Memory B cell (primary cell): ENCODE measurements at regions not wholly inside any gene's neighbourhood (a gene's known extent, or its start where the extent isn't known, plus 50 kb on each side); places are given as distances from the start of the nearest gene placed in this dataset.

Experiments
- ATAC-seq: fragments of 150-1000 bp; cut with Tn5 transposase; 2 replicates; pipeline ENCODE4 v1.10.0; 2021; ENCODE audit warnings: low read depth, mild to moderate bottlenecking, moderate library complexity
- DNase-seq, 2 donors: peaks; one replicate each; pipeline ENCODE4 v3.0.0; 2022; ENCODE audit warnings: low spot score in 2 of 2
- H3K27ac Mint-ChIP-seq: one replicate; pipeline ENCODE4 v1.8.0; 2022; ENCODE audit warnings: mild to moderate bottlenecking, moderate library complexity, mixed read lengths
- H3K27me3 Mint-ChIP-seq: one replicate; pipeline ENCODE4 v1.8.0; 2022; ENCODE audit warnings: mixed read lengths
- H3K36me3 Mint-ChIP-seq: one replicate; pipeline ENCODE4 v1.8.0; 2022; ENCODE audit warnings: mild to moderate bottlenecking, mixed read lengths
- H3K4me1 Mint-ChIP-seq: one replicate; pipeline ENCODE4 v1.8.0; 2022; ENCODE audit warnings: mixed read lengths
- H3K4me3 Mint-ChIP-seq: one replicate; pipeline ENCODE4 v1.8.0; 2022; ENCODE audit warnings: mild to moderate bottlenecking, moderate library complexity, mixed read lengths
- H3K9me3 Mint-ChIP-seq: one replicate; pipeline ENCODE4 v1.8.0; 2022; ENCODE audit warnings: mixed read lengths

DNA sequence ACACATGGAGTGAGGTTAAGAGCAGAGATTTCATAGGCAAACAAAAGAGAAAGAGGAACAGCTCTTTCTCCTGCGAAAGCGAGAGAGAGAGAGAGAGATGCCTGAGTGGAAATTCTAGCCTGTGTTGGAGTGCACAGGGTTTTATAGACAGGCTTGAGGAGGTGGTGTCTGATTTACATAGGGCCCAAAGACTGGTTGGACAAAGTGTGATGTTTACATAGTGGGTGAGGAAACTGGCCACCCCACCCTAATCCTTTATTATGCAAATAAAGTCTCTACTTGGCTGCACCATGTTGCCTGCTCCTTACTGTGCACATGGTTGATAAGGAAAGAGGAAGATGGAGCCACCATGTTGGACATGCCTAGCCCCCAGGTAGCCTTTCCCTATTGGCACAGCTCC lies 967.8 kb upstream of the SORCS1 start:
- no peaks in the 10 kb centered on the region for H3K4me1 Mint-ChIP-seq
- peaks cover 8% of the 10 kb centered on the region for H3K9me3 Mint-ChIP-seq
- H3K27me3 Mint-ChIP-seq: no peaks in the 10 kb centered on the region
- H3K36me3 Mint-ChIP-seq: no peaks in the 10 kb centered on the region
- H3K27ac Mint-ChIP-seq: no peak overlapping the region
- DNase-seq (no peak), ATAC-seq (no peak)
- no peak overlapping the region for H3K4me3 Mint-ChIP-seq

DNA sequence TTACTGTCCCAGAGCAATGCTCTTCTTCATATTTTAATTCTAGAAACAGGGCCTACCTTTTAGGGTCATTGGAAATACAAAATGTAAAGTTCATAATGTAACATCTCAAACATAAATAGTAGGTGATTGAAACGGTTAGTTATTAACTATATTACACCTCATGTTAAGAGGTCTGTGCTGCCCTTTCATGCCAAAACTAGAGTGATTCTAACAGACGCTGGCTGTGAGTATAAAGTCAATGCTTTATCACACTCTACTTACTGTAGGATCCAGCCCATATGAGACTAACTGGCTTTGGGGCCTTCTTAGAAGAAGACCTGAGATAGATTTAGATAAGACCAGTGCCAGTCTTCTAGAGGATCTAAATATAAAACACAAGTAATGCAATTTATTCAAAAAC lies 966.1 kb upstream of the SORCS1 start:
- no peaks in the 10 kb centered on the region for H3K27me3 Mint-ChIP-seq
- H3K36me3 Mint-ChIP-seq: no peaks in the 10 kb centered on the region
- DNase-seq (no peak), ATAC-seq (no peak)
- peaks cover 7% of the 10 kb centered on the region for H3K9me3 Mint-ChIP-seq
- no peaks in the 10 kb centered on the region for H3K4me1 Mint-ChIP-seq
- no peak overlapping the region for H3K27ac Mint-ChIP-seq
- H3K4me3 Mint-ChIP-seq: no peak overlapping the region

DNA sequence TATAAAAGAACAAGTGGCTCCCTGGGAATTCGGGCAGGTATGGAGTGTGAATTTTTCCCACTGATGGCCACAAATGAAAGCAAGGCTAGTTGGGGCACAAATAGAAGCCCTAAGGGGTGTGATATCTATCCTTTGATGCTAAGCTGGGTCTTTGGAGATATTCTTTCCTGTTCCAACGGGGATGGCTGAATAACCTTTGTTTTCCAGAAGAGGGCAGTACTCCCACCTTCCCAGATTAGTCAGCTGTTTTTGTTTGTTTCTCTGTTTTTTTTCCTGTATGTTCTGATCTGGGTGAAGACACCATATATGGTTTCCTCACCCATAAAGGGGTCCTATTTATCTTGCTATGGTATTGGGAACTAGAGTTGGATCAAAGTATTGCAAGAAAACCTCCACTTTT lies 947.7 kb upstream of the SORCS1 start:
- DNase-seq (no peak), ATAC-seq (no peak)
- Mint-ChIP-seq H3K36me3 (no peaks in the 10 kb centered on the region), H3K4me3 (no peak overlapping the region), H3K4me1 (no peaks in the 10 kb centered on the region), H3K9me3 (peaks cover 1% of the 10 kb centered on the region), H3K27ac (no peak overlapping the region), H3K27me3 (no peaks in the 10 kb centered on the region)

DNA sequence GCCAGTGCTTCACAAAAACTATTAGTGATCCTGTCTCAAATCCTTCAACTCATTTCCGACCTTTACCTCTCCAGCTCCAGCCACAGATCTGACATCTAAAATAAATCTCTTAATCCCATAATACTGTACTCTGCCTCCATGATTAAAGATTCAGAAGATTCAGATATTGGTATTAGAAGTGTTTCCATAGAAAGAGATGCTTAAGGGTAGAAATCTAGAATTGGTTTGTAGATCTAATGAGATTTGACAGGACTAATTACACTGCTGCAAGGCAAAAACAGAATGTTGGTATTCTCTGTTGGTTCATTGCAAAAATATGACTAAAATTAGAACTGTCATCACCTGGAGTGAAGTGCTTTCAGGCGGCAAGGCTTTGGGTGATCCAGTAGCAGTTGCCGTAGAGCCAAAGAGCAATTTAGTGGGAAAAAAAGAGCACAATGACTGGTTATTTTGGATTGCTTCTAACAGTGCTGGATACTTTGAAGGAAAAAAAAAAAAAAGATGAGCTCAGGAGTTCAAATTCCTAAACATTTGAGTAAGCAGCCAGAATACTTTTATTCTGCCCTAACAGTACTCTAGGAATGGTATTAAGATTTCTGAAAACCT lies 940.1 kb upstream of the SORCS1 start:
- Mint-ChIP-seq H3K4me3 (no peak overlapping the region), H3K9me3 (peaks cover 1% of the 10 kb centered on the region), H3K27me3 (no peaks in the 10 kb centered on the region), H3K27ac (no peak overlapping the region), H3K4me1 (no peaks in the 10 kb centered on the region), H3K36me3 (no peaks in the 10 kb centered on the region)
- no peak for DNase-seq
- ATAC-seq: no peak

DNA sequence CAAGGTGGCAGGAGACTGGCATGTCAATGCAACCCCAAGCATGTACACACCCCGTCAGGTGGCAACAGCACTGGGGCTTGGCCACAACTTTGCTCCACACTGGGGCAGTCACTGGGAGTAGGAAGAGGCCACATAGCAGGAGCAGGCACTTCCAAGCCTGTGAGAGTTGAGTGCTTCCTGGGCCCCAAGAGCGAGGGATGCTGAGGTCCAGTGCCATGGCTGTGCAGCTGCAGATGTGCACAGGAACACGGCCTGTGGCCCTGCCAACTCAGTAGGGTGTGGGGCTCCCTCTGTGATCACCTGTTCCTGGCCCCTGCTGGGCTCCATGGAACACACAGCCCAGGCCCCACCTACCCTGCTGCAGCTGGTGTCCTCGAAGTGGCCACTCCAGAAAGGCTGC lies 932.8 kb upstream of the SORCS1 start:
- H3K4me3 Mint-ChIP-seq: no peak overlapping the region
- no peaks in the 10 kb centered on the region for H3K27me3 Mint-ChIP-seq
- H3K27ac Mint-ChIP-seq: no peak overlapping the region
- no peak for ATAC-seq
- H3K4me1 Mint-ChIP-seq: no peaks in the 10 kb centered on the region
- DNase-seq: no peak
- no peaks in the 10 kb centered on the region for H3K9me3 Mint-ChIP-seq
- H3K36me3 Mint-ChIP-seq: no peaks in the 10 kb centered on the region

DNA sequence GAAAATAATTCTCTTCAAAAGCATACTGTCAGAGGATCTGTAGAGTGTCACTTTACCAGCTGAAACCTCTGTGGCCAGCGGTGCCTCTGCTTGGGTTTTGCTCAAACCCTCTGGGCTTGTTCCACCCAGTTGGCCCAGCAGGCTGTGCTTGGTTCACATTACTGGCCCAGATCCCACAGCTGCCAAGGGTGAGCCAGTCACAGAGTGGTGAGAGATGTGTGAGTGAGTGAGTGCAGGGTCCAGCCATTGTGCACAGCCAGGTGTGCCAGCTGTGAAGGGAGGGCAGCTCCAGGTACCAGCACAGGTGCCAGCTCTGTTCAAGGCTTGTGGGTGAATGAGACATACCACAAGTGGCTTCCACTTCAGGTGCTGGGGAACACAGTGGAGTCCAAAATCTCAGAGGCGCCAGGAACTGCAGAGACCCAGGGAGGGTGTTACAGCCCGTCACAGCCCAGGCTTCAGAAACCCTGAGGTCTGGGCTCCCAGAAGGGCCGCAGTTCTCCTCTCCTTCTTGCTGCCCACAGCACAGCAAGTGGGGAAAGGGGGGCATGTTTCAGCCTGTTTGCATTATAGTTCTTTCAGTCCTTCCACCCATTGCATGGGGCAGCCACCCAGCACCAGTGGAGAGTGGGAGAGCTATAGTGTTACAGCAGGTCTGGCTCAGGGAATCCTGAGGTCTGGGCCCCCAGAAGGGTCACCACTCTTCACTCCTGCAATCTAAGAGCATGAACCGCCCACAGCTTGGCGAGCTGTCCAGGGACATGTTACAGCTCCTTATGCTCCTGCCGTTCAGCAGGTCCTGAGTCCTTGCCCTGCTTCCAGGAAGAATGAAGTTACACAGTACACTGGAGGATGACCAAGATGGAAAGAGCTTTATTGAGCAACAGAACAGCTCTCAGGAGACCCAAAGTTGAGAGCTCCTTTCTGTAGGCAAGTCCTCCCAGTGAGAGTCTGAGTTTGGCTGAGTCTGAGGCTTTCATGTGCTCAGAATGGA lies 931.7 kb upstream of the SORCS1 start:
- Mint-ChIP-seq H3K4me1 (no peaks in the 10 kb centered on the region), H3K9me3 (no peaks in the 10 kb centered on the region), H3K27me3 (no peaks in the 10 kb centered on the region), H3K27ac (no peak overlapping the region), H3K36me3 (no peaks in the 10 kb centered on the region), H3K4me3 (no peak overlapping the region)
- DNase-seq (no peak), ATAC-seq (no peak)

DNA sequence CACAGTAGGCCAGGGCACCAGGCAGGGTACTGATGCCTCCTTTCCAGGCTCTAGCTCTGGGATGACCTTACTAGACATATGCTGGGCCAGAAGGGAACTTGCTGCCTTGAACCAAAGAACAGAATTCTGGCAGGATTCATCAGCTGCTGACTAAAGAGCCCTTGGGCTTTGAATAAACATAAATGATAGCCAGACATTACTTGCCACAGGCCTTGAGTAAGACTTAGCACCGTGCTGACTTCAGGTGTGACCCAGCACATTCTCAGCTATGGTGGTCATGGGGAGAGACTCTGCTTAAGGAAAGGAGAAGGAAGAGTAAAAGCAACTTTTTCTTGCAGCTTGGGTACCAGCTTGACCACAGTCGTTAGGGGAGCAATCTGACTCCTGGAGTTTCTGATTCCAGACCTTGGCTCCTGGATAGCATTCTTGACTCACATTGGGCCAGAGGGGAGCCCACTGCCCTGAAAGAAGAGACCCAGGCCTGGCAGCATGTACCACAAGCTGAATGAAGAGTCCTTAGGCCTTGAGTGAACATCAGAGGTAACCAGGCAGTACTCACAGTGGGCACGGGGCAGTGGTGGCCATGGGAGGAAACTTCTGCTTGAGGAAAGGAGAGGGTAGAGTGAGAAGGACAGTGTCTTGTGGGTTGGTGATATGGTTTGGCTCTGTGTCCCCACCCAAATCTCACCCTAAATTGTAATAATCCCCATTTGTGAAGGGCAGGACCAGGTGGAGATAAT lies 926.1 kb upstream of the SORCS1 start:
- Mint-ChIP-seq H3K27ac (no peak overlapping the region), H3K9me3 (no peaks in the 10 kb centered on the region), H3K36me3 (no peaks in the 10 kb centered on the region), H3K4me1 (no peaks in the 10 kb centered on the region), H3K4me3 (no peak overlapping the region), H3K27me3 (no peaks in the 10 kb centered on the region)
- DNase-seq (no peak), ATAC-seq (no peak)

DNA sequence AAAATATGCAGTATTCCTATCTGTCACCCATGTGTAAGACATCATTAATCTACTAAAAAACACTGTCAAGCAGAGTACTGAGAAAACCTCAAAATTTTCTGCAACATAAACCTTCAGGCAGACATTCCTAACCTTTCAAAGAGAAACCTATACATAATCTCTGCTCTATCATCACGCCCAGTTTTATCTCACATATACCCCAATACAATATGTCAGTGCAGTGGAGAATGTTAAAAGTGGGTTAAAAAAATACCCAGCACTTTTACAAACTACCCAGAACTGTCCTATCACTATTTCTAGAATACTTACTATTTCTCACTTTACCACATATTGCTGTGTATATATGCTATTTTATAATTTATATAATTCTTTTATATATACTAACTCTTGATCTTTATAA lies 922.0 kb upstream of the SORCS1 start:
- no peaks in the 10 kb centered on the region for H3K4me1 Mint-ChIP-seq
- H3K27ac Mint-ChIP-seq: no peak overlapping the region
- no peak for ATAC-seq
- H3K27me3 Mint-ChIP-seq: no peaks in the 10 kb centered on the region
- no peak for DNase-seq
- no peaks in the 10 kb centered on the region for H3K36me3 Mint-ChIP-seq
- H3K4me3 Mint-ChIP-seq: no peak overlapping the region
- no peaks in the 10 kb centered on the region for H3K9me3 Mint-ChIP-seq

DNA sequence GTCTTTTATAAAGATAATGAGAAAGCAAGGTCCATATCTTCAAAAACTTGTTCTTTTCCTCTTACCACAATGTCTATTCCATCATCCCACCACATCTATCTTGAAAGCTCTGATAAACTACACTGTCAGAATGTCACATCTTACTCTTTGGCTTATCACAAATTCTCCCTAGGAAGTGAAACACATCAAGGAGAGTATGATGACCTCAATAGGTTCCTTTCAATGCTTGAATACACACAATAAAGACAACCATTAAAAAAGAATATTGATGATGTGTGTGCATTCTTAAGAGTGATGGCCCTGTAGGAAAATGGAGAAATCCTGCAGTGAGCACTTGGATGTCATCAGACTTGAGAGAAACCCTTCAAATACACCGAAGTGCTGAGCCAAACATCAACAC lies 918.1 kb upstream of the SORCS1 start:
- H3K36me3 Mint-ChIP-seq: no peaks in the 10 kb centered on the region
- H3K4me3 Mint-ChIP-seq: no peak overlapping the region
- ATAC-seq (no peak), DNase-seq (no peak)
- no peaks in the 10 kb centered on the region for H3K27me3 Mint-ChIP-seq
- H3K4me1 Mint-ChIP-seq: no peaks in the 10 kb centered on the region
- H3K27ac Mint-ChIP-seq: no peak overlapping the region
- no peaks in the 10 kb centered on the region for H3K9me3 Mint-ChIP-seq

DNA sequence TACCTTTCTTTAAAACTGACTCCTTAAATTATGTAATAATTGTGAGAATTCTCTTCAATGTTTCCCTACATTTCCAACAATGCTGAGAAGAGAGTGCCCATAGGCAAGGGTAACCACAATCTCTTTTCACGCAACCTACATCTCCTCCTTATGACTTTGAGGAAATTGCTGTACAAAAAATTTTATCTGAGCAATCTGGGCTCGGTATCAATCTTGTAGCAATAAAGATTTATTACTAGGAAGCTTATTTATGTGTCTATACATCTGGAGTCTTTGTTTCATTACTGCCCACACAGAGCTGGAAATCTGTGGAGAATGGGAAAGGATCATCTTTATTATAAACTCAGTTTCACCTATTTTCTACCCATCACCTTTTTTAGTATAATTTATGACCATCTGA lies 913.8 kb upstream of the SORCS1 start:
- no peaks in the 10 kb centered on the region for H3K9me3 Mint-ChIP-seq
- no peak for ATAC-seq
- no peak for DNase-seq
- H3K36me3 Mint-ChIP-seq: no peaks in the 10 kb centered on the region
- no peaks in the 10 kb centered on the region for H3K27me3 Mint-ChIP-seq
- no peak overlapping the region for H3K4me3 Mint-ChIP-seq
- no peak overlapping the region for H3K27ac Mint-ChIP-seq
- no peaks in the 10 kb centered on the region for H3K4me1 Mint-ChIP-seq

DNA sequence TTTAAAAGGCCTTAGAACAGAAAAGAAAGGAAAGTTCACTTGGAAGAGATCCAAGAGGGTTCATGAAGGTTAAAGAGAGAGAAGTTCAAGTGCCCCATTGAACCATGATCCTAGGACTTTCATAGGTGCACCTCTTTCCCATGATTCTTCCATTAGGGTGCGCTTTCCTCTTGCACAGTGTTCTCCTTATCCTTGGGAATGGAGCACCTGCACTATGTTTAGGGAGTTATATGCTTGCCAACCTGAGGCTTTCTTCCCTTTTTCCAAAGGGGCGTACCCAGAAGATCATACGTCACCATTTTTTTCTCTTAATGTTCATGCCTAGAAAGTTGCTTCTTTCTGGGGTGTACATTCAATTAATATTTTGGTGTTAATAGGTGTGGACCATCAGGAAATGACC lies 908.0 kb upstream of the SORCS1 start:
- no peak for ATAC-seq
- Mint-ChIP-seq H3K27ac (no peak overlapping the region), H3K4me1 (no peaks in the 10 kb centered on the region), H3K4me3 (no peak overlapping the region), H3K36me3 (no peaks in the 10 kb centered on the region), H3K9me3 (no peaks in the 10 kb centered on the region), H3K27me3 (no peaks in the 10 kb centered on the region)
- no peak for DNase-seq

DNA sequence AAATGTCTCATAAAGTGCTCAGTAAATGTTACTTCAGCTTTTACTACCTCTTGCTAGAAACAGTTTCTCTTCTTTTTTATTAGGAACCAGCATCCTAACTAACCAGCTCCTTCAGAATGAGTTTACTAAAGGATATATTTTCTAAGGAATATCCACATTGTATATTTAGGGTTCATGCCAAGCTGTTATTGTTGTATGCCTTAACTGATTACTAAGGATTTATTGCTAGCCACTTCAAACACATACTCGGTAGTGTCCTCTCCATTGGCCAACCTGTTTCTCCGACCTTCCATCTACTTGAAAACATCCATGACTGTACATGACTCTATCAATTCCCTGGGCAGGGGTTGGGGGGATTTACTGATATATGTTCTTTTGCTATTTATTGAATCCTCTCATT lies 906.3 kb upstream of the SORCS1 start:
- Mint-ChIP-seq H3K9me3 (no peaks in the 10 kb centered on the region), H3K4me3 (no peak overlapping the region), H3K36me3 (no peaks in the 10 kb centered on the region), H3K4me1 (no peaks in the 10 kb centered on the region), H3K27me3 (no peaks in the 10 kb centered on the region), H3K27ac (no peak overlapping the region)
- DNase-seq: no peak
- no peak for ATAC-seq

DNA sequence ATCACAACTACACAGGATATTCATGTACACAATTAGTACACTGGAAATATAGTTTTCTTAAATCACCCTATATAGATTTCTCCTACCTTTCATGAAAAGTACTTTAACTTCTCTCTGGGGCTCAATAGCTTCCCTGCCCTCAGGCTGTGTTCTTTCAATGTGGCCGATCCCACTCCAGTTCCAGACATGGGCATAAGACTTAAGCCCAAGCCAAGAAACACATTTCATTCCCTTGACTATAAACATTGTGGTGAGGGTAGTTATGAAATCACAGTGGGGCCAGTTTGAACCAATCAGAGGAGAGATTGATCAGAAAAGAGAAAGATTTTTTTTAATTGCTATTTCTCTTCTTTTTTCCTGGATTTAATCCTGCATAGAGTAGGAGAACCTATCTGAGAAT lies 904.6 kb upstream of the SORCS1 start:
- ATAC-seq (no peak), DNase-seq (no peak)
- H3K4me1 Mint-ChIP-seq: no peaks in the 10 kb centered on the region
- H3K27ac Mint-ChIP-seq: no peak overlapping the region
- H3K4me3 Mint-ChIP-seq: no peak overlapping the region
- peaks cover 3% of the 10 kb centered on the region for H3K9me3 Mint-ChIP-seq
- H3K36me3 Mint-ChIP-seq: no peaks in the 10 kb centered on the region
- no peaks in the 10 kb centered on the region for H3K27me3 Mint-ChIP-seq

DNA sequence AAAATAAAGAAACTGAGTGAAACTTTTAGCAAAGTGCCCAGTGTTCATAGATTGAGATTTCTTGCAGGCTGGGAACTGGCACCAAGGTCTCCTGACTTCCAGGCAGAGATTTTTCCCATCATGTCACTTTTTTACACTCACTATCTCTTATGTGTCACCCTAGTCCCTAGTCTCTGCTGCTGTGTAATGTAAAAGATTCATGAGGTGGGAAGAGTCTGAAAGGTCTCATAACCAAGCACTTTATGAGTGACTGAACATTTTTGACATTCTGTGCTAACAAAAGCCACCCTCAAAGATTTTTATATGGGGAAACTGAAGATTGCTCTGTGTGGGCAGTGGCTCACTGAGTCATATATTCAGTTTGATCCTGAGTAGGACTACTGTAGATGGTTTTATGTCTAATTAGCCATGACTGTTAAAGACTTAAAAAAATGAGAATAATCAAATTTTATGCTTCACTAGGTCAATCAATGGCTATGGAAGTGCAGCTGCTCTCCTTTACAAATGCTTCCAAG lies 900.3 kb upstream of the SORCS1 start:
- H3K27me3 Mint-ChIP-seq: no peaks in the 10 kb centered on the region
- H3K4me3 Mint-ChIP-seq: no peak overlapping the region
- H3K36me3 Mint-ChIP-seq: no peaks in the 10 kb centered on the region
- peaks cover 3% of the 10 kb centered on the region for H3K9me3 Mint-ChIP-seq
- DNase-seq (no peak), ATAC-seq (no peak)
- H3K4me1 Mint-ChIP-seq: no peaks in the 10 kb centered on the region
- H3K27ac Mint-ChIP-seq: no peak overlapping the region
